WTC11 (cell line): ENCODE measurements at regions not wholly inside any gene's neighbourhood (a gene's known extent, or its start where the extent isn't known, plus 50 kb on each side); places are given as distances from the start of the nearest gene placed in this dataset.
"Not testable (repeated sequence)": the region's sequence is repeated elsewhere in the genome, so short reads cannot be mapped to it uniquely, and the experiment has no call there.

Experiments
- ATAC-seq: fragments of 200-7000 bp; cut with Tn5 transposase; 2 replicates; pipeline ENCODE4 v1.10.0; 2021; ENCODE audit warnings: mild to moderate bottlenecking, moderate library complexity
- CTCF ChIA-PET: fragments of 300-600 bp; sonication (Branson Sonifier 250); formaldehyde crosslinking; loops from one replicate; lab custom pipeline; 2021; ENCODE audit warnings: antibody characterized with exemption; lab: Charles Lee
- POLR2A ChIA-PET: fragments of 350-600 bp; sonication (Branson Sonifier 250); formaldehyde crosslinking; loops from one replicate; lab custom pipeline; 2021; ENCODE audit warnings: antibody characterized with exemption; lab: Charles Lee
- DNase-seq: peaks from one replicate; pipeline ENCODE4 v3.0.0; 2021; ENCODE audit warnings: low spot score
- H3K27ac Mint-ChIP-seq: 2 replicates; pipeline ENCODE4 v1.8.0; 2021; ENCODE audit warnings: mixed read lengths
- H3K27me3 Mint-ChIP-seq: 2 replicates; pipeline ENCODE4 v1.8.0; 2021; ENCODE audit warnings: low read depth, mild to moderate bottlenecking, moderate library complexity, mixed read lengths
- H3K36me3 Mint-ChIP-seq: 2 replicates; pipeline ENCODE4 v1.8.0; 2021; ENCODE audit warnings: mixed read lengths
- H3K4me1 Mint-ChIP-seq: 2 replicates; pipeline ENCODE4 v1.8.0; 2022; ENCODE audit warnings: mixed read lengths
- H3K4me3 Mint-ChIP-seq: 2 replicates; pipeline ENCODE4 v1.8.0; 2021; ENCODE audit warnings: mild to moderate bottlenecking, moderate library complexity, mixed read lengths
- H3K9me3 Mint-ChIP-seq: 2 replicates; pipeline ENCODE4 v1.8.0; 2021; ENCODE audit warnings: mixed read lengths
- EMX1 ChIP-seq: fragments of 250-450 bp; sonication (Bioruptor Pico); IDR thresholded peaks from 2 replicates; pipeline ENCODE4 v1.8.0; 2021; ENCODE audit warnings: mild to moderate bottlenecking
- GABPB1 ChIP-seq: sonication (generic); formaldehyde crosslinking; IDR thresholded peaks from 2 replicates; pipeline ENCODE4 v1.8.1; 2023; ENCODE audit warnings: mild to moderate bottlenecking, missing genetic modification reagents
- KAT7 ChIP-seq: sonication (generic); formaldehyde crosslinking; IDR thresholded peaks from 2 replicates; pipeline ENCODE4 v1.8.1; 2023; ENCODE audit warnings: missing genetic modification reagents, mild to moderate bottlenecking, borderline replicate concordance
- MXD4 ChIP-seq: fragments of 250-450 bp; sonication (Bioruptor Pico); IDR thresholded peaks from 2 replicates; pipeline ENCODE4 v1.8.0; 2021; ENCODE audit warnings: mild to moderate bottlenecking, moderate library complexity, borderline replicate concordance
- SP1 ChIP-seq: sonication (generic); formaldehyde crosslinking; conservative IDR thresholded peaks from 2 replicates; pipeline ENCODE4 v1.8.1; 2022; ENCODE audit warnings: missing genetic modification reagents
- TCF7 ChIP-seq: sonication (generic); formaldehyde crosslinking; IDR thresholded peaks from 2 replicates; pipeline ENCODE4 v1.8.0; 2022; ENCODE audit warnings: mild to moderate bottlenecking, low read depth, missing genetic modification reagents, moderate library complexity
- TEAD1 ChIP-seq: sonication (generic); formaldehyde crosslinking; IDR thresholded peaks from 2 replicates; pipeline ENCODE4 v1.8.0; 2022; ENCODE audit warnings: mild to moderate bottlenecking, missing genetic modification reagents
- ZNF396 ChIP-seq: fragments of 250-450 bp; sonication (Bioruptor Pico); IDR thresholded peaks from 2 replicates; pipeline ENCODE4 v1.8.0; 2021; ENCODE audit warnings: mild to moderate bottlenecking, moderate library complexity, borderline replicate concordance
- TF ChIP-seq, protein P1 (sequence below): fragments of 200-600 bp; IDR thresholded peaks from 2 replicates; pipeline ENCODE4 v1.8.0; 2022; ENCODE audit warnings: antibody characterized with exemption
- TF ChIP-seq, protein P2 (sequence below): sonication (generic); formaldehyde crosslinking; IDR thresholded peaks from 2 replicates; pipeline ENCODE4 v1.8.1; 2023; ENCODE audit warnings: mild to moderate bottlenecking, missing genetic modification reagents, borderline replicate concordance
- TF ChIP-seq, protein P3 (sequence below): sonication (generic); formaldehyde crosslinking; IDR thresholded peaks from 2 replicates; pipeline ENCODE4 v1.8.0; 2022; ENCODE audit warnings: mild to moderate bottlenecking, missing genetic modification reagents
- TF ChIP-seq, protein P4 (sequence below): sonication (generic); formaldehyde crosslinking; IDR thresholded peaks from 2 replicates; pipeline ENCODE4 v1.8.1; 2022; ENCODE audit warnings: low read depth, mild to moderate bottlenecking, moderate library complexity, missing genetic modification reagents, borderline replicate concordance

DNA sequence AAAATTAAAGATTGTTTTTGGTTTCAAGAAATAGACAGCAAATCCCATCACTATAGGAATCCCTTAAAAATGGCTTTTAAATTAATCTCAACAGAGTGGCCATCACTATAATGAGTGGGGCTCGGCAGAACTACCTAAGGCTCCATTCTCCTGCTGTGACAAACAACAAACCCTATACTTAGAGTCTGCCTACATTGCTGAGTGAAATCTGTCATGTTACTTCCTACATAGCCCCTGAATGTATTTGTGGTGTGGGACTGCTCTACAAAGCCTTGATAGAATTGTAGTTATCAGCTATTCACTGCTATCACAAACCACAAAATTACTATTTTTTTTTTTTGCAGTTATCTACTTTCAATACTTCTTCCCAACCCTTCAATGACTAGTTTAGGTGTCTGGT, 538.7 kb upstream of the ATXN7L3B start:
- H3K36me3 Mint-ChIP-seq = no peaks in the 10 kb centered on the region
- DNase-seq (no peak), ATAC-seq (0 out of 2 replicates have a peak, but pooled peaks have one; percentile 22)
- ChIA-PET CTCF (no interaction called here), POLR2A (no interaction called here)
- H3K9me3 Mint-ChIP-seq = no peaks in the 10 kb centered on the region
- no peaks in the 10 kb centered on the region for H3K27me3 Mint-ChIP-seq
- H3K4me3 Mint-ChIP-seq = no peak overlapping the region
- H3K4me1 Mint-ChIP-seq = no peaks in the 10 kb centered on the region
- H3K27ac Mint-ChIP-seq = no peak overlapping the region
- TF ChIP-seq TCF7 (CRISPR knock-in tag) = no peak
- no peak for TF ChIP-seq ZNF396 (CRISPR knock-in tag)
- TF ChIP-seq KAT7 (CRISPR knock-in tag) = no peak
- no peak for TF ChIP-seq SP1 (CRISPR knock-in tag)
- TF ChIP-seq MXD4 (CRISPR knock-in tag) = no peak
- TF ChIP-seq, protein P1, sequence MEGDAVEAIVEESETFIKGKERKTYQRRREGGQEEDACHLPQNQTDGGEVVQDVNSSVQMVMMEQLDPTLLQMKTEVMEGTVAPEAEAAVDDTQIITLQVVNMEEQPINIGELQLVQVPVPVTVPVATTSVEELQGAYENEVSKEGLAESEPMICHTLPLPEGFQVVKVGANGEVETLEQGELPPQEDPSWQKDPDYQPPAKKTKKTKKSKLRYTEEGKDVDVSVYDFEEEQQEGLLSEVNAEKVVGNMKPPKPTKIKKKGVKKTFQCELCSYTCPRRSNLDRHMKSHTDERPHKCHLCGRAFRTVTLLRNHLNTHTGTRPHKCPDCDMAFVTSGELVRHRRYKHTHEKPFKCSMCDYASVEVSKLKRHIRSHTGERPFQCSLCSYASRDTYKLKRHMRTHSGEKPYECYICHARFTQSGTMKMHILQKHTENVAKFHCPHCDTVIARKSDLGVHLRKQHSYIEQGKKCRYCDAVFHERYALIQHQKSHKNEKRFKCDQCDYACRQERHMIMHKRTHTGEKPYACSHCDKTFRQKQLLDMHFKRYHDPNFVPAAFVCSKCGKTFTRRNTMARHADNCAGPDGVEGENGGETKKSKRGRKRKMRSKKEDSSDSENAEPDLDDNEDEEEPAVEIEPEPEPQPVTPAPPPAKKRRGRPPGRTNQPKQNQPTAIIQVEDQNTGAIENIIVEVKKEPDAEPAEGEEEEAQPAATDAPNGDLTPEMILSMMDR = no peak
- TF ChIP-seq, protein P2, sequence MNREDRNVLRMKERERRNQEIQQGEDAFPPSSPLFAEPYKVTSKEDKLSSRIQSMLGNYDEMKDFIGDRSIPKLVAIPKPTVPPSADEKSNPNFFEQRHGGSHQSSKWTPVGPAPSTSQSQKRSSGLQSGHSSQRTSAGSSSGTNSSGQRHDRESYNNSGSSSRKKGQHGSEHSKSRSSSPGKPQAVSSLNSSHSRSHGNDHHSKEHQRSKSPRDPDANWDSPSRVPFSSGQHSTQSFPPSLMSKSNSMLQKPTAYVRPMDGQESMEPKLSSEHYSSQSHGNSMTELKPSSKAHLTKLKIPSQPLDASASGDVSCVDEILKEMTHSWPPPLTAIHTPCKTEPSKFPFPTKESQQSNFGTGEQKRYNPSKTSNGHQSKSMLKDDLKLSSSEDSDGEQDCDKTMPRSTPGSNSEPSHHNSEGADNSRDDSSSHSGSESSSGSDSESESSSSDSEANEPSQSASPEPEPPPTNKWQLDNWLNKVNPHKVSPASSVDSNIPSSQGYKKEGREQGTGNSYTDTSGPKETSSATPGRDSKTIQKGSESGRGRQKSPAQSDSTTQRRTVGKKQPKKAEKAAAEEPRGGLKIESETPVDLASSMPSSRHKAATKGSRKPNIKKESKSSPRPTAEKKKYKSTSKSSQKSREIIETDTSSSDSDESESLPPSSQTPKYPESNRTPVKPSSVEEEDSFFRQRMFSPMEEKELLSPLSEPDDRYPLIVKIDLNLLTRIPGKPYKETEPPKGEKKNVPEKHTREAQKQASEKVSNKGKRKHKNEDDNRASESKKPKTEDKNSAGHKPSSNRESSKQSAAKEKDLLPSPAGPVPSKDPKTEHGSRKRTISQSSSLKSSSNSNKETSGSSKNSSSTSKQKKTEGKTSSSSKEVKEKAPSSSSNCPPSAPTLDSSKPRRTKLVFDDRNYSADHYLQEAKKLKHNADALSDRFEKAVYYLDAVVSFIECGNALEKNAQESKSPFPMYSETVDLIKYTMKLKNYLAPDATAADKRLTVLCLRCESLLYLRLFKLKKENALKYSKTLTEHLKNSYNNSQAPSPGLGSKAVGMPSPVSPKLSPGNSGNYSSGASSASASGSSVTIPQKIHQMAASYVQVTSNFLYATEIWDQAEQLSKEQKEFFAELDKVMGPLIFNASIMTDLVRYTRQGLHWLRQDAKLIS (CRISPR knock-in tag) = no peak
- TF ChIP-seq, protein P3, sequence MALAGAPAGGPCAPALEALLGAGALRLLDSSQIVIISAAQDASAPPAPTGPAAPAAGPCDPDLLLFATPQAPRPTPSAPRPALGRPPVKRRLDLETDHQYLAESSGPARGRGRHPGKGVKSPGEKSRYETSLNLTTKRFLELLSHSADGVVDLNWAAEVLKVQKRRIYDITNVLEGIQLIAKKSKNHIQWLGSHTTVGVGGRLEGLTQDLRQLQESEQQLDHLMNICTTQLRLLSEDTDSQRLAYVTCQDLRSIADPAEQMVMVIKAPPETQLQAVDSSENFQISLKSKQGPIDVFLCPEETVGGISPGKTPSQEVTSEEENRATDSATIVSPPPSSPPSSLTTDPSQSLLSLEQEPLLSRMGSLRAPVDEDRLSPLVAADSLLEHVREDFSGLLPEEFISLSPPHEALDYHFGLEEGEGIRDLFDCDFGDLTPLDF (CRISPR knock-in tag) = no peak
- no peak for TF ChIP-seq EMX1 (CRISPR knock-in tag)
- TF ChIP-seq, protein P4, sequence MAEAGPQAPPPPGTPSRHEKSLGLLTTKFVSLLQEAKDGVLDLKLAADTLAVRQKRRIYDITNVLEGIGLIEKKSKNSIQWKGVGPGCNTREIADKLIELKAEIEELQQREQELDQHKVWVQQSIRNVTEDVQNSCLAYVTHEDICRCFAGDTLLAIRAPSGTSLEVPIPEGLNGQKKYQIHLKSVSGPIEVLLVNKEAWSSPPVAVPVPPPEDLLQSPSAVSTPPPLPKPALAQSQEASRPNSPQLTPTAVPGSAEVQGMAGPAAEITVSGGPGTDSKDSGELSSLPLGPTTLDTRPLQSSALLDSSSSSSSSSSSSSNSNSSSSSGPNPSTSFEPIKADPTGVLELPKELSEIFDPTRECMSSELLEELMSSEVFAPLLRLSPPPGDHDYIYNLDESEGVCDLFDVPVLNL (CRISPR knock-in tag) = no peak
- no peak for TF ChIP-seq TEAD1 (CRISPR knock-in tag)

DNA sequence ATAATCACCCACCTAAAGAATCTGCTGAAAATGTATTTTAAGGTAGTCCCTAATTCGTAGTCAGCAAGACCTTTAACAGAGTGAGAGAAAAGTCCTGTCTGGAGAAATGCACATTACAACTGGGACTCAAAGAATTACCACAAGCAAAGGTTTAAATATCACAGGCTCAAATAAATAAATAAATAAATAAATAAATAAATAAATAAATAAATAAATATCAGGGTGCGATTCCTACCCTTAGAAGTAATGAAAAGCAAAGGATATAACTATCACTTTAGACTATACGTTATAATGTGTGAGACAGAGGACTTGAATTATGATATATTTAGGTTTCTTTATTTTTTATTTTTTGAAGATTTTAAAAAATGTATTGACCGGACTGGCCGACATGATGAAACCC, 522.5 kb upstream of the ATXN7L3B start:
- Mint-ChIP-seq H3K9me3 (no peaks in the 10 kb centered on the region), H3K4me3 (no peak overlapping the region), H3K4me1 (peaks cover 21% of the 10 kb centered on the region), H3K27me3 (peaks cover 5% of the 10 kb centered on the region), H3K27ac (no peak overlapping the region), H3K36me3 (no peaks in the 10 kb centered on the region)
- POLR2A ChIA-PET = no interaction called here
- ATAC-seq (no peak), DNase-seq (no peak)
- TF ChIP-seq GABPB1 = no peak
- CTCF ChIA-PET = no interaction called here

DNA sequence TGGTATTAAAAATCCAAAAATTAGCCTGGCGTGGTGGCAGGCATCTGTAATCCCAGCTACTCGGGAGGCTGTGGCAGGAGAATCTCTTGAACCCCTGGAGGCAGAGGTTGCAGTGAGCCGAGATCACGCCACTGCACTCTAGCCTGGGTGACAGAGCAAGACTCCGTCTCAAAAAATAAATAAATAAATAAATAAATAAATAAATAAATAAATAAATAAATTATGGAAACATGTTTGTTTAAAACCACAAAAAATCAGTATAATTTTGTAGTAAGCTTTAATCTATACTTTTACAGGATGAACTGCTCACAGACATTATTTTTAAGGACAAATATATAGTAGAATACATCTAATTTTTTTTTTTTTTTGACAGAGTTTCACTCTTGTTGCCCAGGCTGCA, 521.3 kb upstream of the ATXN7L3B start:
- peaks cover 20% of the 10 kb centered on the region for H3K4me1 Mint-ChIP-seq
- H3K27me3 Mint-ChIP-seq, H3K27ac Mint-ChIP-seq, CTCF ChIA-PET, H3K9me3 Mint-ChIP-seq, DNase-seq, H3K36me3 Mint-ChIP-seq, H3K4me3 Mint-ChIP-seq, ATAC-seq: not testable (repeated sequence)
- POLR2A ChIA-PET = interaction anchor here (0.7 kb wide), 1 partner anchor 269 kb away, joined by 4 read pairs; no protein-coding TSS in a partner anchor
